ENCODE measurements at regions not wholly inside any gene's neighbourhood (a gene's known extent, or its start where the extent isn't known, plus 50 kb on each side); places are given as distances from the start of the nearest gene placed in this dataset.

DNA sequence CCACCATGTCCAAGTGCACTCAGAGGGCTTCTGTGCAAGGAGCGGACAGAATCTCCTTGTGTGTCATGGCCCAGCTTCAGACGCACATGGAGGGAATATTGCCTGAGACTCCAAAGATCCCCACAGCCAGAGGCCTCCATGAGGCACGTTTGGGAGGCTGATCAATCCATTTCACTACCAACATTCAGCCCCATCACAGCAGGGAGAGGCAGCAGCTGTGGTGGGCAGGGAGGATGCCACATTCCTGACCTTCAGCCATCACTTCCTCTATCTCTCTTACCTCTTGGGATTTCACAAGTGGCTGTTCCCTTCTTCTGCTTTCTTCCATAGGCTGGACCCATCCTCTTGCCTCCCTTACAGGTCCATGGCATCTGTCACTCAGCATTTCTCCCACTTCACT lies 82.4 kb upstream of the MBNL2 start:
- TF ChIP-seq POLR2A (IDR thresholded peaks at IDR 0.05; ENCODE audit: low read depth, low read length), result no peak
- TF ChIP-seq TAF1 (IDR thresholded peaks at IDR 0.05; ENCODE audit: borderline replicate concordance, low read depth, low read length), result no peak
- no peak for TF ChIP-seq POLR2AphosphoS5 (IDR thresholded peaks at IDR 0.05; ENCODE audit: low read depth, low read length)

Data from GM12892 (cell line).